ENCODE measurements at regions not wholly inside any gene's neighbourhood (a gene's known extent, or its start where the extent isn't known, plus 50 kb on each side); places are given as distances from the start of the nearest gene placed in this dataset.

DNA sequence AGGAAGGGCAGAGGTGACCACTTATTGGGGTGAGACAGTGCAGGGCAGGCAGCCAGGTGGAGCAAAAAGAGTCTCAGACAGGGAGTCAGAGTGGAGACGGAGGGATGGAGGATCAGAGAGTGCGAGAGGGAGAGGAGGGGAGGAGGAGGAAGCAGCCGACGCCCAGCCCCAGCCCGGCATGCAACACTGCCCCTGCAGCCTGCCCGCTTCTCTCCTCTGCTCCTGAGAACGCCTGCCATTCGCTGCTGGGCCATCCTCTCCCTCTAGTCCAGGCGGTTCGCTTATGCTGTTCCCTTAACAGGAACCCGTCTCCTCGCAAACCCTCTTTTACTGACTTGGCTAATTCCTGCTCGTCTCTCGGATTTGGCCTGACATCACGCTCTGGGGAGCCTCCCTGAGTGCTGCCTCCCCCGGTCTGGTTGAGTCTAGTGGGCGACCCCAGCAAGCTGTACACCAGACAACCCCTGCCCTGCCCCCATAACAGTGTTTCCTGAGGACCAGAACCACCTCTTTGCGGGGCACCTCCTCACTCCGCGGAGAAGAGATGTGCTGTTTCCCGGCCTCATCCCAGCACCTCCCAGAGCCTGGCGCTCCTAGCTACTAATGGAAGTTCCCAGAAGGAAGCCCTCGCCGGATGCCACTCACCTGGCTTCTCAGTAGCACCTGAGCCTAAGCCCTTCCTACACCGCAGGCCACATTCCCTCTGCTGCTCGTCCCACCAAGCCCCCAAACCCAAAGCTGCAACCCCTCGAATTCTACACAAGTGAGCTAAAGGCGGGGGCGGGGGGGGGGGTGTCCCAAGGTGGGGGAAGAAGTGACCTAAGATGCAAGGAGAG is 61.2 kb upstream of the CCL1 start:
- TF ChIP-seq, protein P1, sequence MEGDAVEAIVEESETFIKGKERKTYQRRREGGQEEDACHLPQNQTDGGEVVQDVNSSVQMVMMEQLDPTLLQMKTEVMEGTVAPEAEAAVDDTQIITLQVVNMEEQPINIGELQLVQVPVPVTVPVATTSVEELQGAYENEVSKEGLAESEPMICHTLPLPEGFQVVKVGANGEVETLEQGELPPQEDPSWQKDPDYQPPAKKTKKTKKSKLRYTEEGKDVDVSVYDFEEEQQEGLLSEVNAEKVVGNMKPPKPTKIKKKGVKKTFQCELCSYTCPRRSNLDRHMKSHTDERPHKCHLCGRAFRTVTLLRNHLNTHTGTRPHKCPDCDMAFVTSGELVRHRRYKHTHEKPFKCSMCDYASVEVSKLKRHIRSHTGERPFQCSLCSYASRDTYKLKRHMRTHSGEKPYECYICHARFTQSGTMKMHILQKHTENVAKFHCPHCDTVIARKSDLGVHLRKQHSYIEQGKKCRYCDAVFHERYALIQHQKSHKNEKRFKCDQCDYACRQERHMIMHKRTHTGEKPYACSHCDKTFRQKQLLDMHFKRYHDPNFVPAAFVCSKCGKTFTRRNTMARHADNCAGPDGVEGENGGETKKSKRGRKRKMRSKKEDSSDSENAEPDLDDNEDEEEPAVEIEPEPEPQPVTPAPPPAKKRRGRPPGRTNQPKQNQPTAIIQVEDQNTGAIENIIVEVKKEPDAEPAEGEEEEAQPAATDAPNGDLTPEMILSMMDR (IDR thresholded peaks at IDR 0.05; ENCODE audit: low read depth, low read length), result no peak
- no peak for TF ChIP-seq EZH2phosphoT487 (IDR thresholded peaks at IDR 0.05; ENCODE audit: low read depth)

Measured in OCI-LY3 (cell line).